Colonic mucosa (tissue), 4 donors: ENCODE measurements at regions not wholly inside any gene's neighbourhood (a gene's known extent, or its start where the extent isn't known, plus 50 kb on each side); places are given as distances from the start of the nearest gene placed in this dataset.

Source experiments
- DNase-seq: peaks from one replicate; pipeline ENCODE4 v3.0.0-alpha.2; 2020
- H3K27ac ChIP-seq: fragments of 200-600 bp; one replicate; pipeline ENCODE4 v1.8.0; 2021
- H3K27me3 ChIP-seq: fragments of 200-600 bp; one replicate; pipeline ENCODE4 v1.8.0; 2021
- H3K36me3 ChIP-seq: fragments of 200-600 bp; one replicate; pipeline ENCODE4 v1.8.0; 2021
- H3K4me1 ChIP-seq: fragments of 200-600 bp; one replicate; pipeline ENCODE4 v1.8.0; 2021; ENCODE audit warnings: mild to moderate bottlenecking
- H3K4me3 ChIP-seq: fragments of 200-600 bp; one replicate; pipeline ENCODE4 v1.8.0; 2021
- H3K9ac ChIP-seq, 2 donors: one replicate each; pipeline ENCODE4 v1.7.0; 2013; ENCODE audit warnings: control low read depth in 2 of 2, low read depth in 2 of 2, low read length in 2 of 2
- H3K9me3 ChIP-seq: fragments of 200-600 bp; one replicate; pipeline ENCODE4 v1.8.0; 2021
- CTCF ChIP-seq: fragments of 200-600 bp; IDR thresholded peaks from one replicate; pipeline ENCODE4 v1.8.0; 2022; ENCODE audit warnings: antibody characterized with exemption, mild to moderate bottlenecking
- intact Hi-C: fragments of 100-400 bp; cut with DNase I; formaldehyde crosslinking; loops from one replicate; pipeline ENCODE4 v1.14.1; 2022
- donor health status: healthy.
- donor health status: DM: no; HTN: no; CAD: no.
- donor health status: DM: no; HTN: no; CAD: no.

- Histone ChIP-seq H3K27ac (no peak overlapping the region), H3K4me1 (peaks cover 3% of the 10 kb centered on the region), H3K27me3 (no peaks in the 10 kb centered on the region), H3K4me3 (no peak overlapping the region), H3K9me3 (no peaks in the 10 kb centered on the region), H3K9ac (no peak overlapping the region), H3K36me3 (no peaks in the 10 kb centered on the region)
- intact Hi-C loops, result loop anchor here (10.0 kb wide), 1 partner anchor 137 kb away; the partner anchor contains the start of gene FAM50B
- DNase-seq, result no peak
- no peak for TF ChIP-seq CTCF
Measured at GRCh38 chr6:3981917-3982316, 97.0 kb downstream of the FAM217A start.

GRCh38 chr6:3983778-3984177 lies 95.2 kb downstream of the FAM217A start:
- Histone ChIP-seq H3K9me3 (no peaks in the 10 kb centered on the region), H3K9ac (no peak overlapping the region), H3K36me3 (no peaks in the 10 kb centered on the region), H3K27me3 (no peaks in the 10 kb centered on the region), H3K27ac (no peak overlapping the region), H3K4me1 (peaks cover 3% of the 10 kb centered on the region), H3K4me3 (no peak overlapping the region)
- intact Hi-C loops, result loop anchor here (10.0 kb wide), 1 partner anchor 139 kb away; the partner anchor contains the start of gene FAM50B
- no peak for DNase-seq
- TF ChIP-seq CTCF, result no peak

GRCh38 chr6:3984494-3984893 lies 94.4 kb downstream of the FAM217A start:
- Histone ChIP-seq H3K27me3 (no peaks in the 10 kb centered on the region), H3K9me3 (no peaks in the 10 kb centered on the region), H3K27ac (no peak overlapping the region), H3K9ac (no peak overlapping the region), H3K4me3 (no peak overlapping the region), H3K36me3 (no peaks in the 10 kb centered on the region), H3K4me1 (peaks cover 3% of the 10 kb centered on the region)
- no peak for DNase-seq
- intact Hi-C loops, result loop anchor here (10.0 kb wide), 1 partner anchor 140 kb away; the partner anchor contains the start of gene FAM50B
- no peak for TF ChIP-seq CTCF

- no peaks in the 10 kb centered on the region for H3K9me3 ChIP-seq
- no peak overlapping the region for H3K27ac ChIP-seq
- intact Hi-C loops, result loop anchor here (10.0 kb wide), 1 partner anchor 141 kb away; the partner anchor contains the start of gene FAM50B
- TF ChIP-seq CTCF, result no peak
- H3K9ac ChIP-seq, result no peak overlapping the region
- no peak overlapping the region for H3K4me3 ChIP-seq
- H3K36me3 ChIP-seq, result no peaks in the 10 kb centered on the region
- no peaks in the 10 kb centered on the region for H3K27me3 ChIP-seq
- no peak for DNase-seq
- H3K4me1 ChIP-seq, result peaks cover 3% of the 10 kb centered on the region
Measured at GRCh38 chr6:3986241-3986640, 92.7 kb downstream of the FAM217A start.

- peak; percentile 32 for DNase-seq
Measured at GRCh38 chr6:3987053-3987452, 91.9 kb downstream of the FAM217A start.

More at GRCh38 chr6:3987053-3987452, 91.9 kb downstream of the FAM217A start:
- H3K27ac ChIP-seq, result no peak overlapping the region
- peaks cover 3% of the 10 kb centered on the region for H3K4me1 ChIP-seq
- no peaks in the 10 kb centered on the region for H3K27me3 ChIP-seq
- no peaks in the 10 kb centered on the region for H3K9me3 ChIP-seq
- intact Hi-C loops, result loop anchor here (10.0 kb wide), 1 partner anchor 142 kb away; the partner anchor contains the start of gene FAM50B
- no peaks in the 10 kb centered on the region for H3K36me3 ChIP-seq
- TF ChIP-seq CTCF, result no peak
- no peak overlapping the region for H3K9ac ChIP-seq
- H3K4me3 ChIP-seq, result no peak overlapping the region
